Lower leg skin (tissue), 4 donors: ENCODE measurements at regions not wholly inside any gene's neighbourhood (a gene's known extent, or its start where the extent isn't known, plus 50 kb on each side); places are given as distances from the start of the nearest gene placed in this dataset.

Source experiments
- DNase-seq, 2 donors: peaks; one replicate each; pipeline ENCODE4 v3.0.0-alpha.2; 2019; ENCODE audit warnings: low spot score in 2 of 2
- H3K4me3 ChIP-seq: fragments of 200-600 bp; sonication (generic); 2 replicates; pipeline ENCODE4 v1.5.1; 2017; ENCODE audit warnings: mild to moderate bottlenecking, low read depth; ENCODE audit not compliant: poor library complexity, severe bottlenecking
- CTCF ChIP-seq, 3 donors: fragments of 450-650 bp; IDR thresholded peaks; one replicate each; pipeline ENCODE4 v1.5.1; 2016; ENCODE audit warnings: antibody characterized with exemption in 3 of 3, mild to moderate bottlenecking in 3 of 3, moderate library complexity in 2 of 3
- POLR2A ChIP-seq, 2 donors: fragments of 450-650 bp; IDR thresholded peaks; one replicate each; pipeline ENCODE4 v1.6.1; 2016 to 2017; ENCODE audit warnings: antibody characterized with exemption in 2 of 2, mild to moderate bottlenecking in 1 of 2, moderate library complexity in 1 of 2
- WGBS, 2 donors: methylation state at CpG; one replicate each; pipeline ENCODE4 v1.1.5; 2018; 5-methylcytosine and 5-hydroxymethylcytosine counted together
- intact Hi-C: fragments of 100-400 bp; cut with DNase I; formaldehyde crosslinking; loops from one replicate; pipeline ENCODE4 v1.15.0; 2023; ENCODE audit warnings: low total_unique reads

- DNase-seq = no peak
- WGBS, 2 donors = 77 to 81% methylated on average over 3 of the region's 3 CpGs
- intact Hi-C loops = no loop called here
- TF ChIP-seq POLR2A (IDR thresholded peaks at IDR 0.05) = no peak
- TF ChIP-seq CTCF (IDR thresholded peaks at IDR 0.05) = no peak
- no peak overlapping the region for H3K4me3 ChIP-seq
Measured at GRCh38 chr22:47837703-47838102, 1075.3 kb downstream of the TBC1D22A start.

GRCh38 chr22:47836957-47837356, 1074.5 kb downstream of the TBC1D22A start:
- DNase-seq = no peak
- TF ChIP-seq CTCF (IDR thresholded peaks at IDR 0.05) (no peak), POLR2A (IDR thresholded peaks at IDR 0.05) (no peak)
- intact Hi-C loops = no loop called here

GRCh38 chr22:47835726-47836125, 1073.3 kb downstream of the TBC1D22A start:
- no peak for DNase-seq
- WGBS, 2 donors = 37 to 38% methylated on average over 7 of the region's 7 CpGs
- H3K4me3 ChIP-seq = no peak overlapping the region
- intact Hi-C loops = no loop called here
- TF ChIP-seq CTCF (IDR thresholded peaks at IDR 0.05) (no peak), POLR2A (IDR thresholded peaks at IDR 0.05) (no peak)

More at GRCh38 chr22:47836957-47837356, 1074.5 kb downstream of the TBC1D22A start:
- H3K4me3 ChIP-seq = no peak overlapping the region
- WGBS, 2 donors = 66 to 90% methylated on average over 2 of the region's 2 CpGs

GRCh38 chr22:47826016-47826415, 1063.6 kb downstream of the TBC1D22A start:
- TF ChIP-seq CTCF (IDR thresholded peaks at IDR 0.05) (no peak), POLR2A (IDR thresholded peaks at IDR 0.05) (no peak)
- DNase-seq = peak in 1 of 2 donors; percentile 46
- intact Hi-C loops = no loop called here
- WGBS, 2 donors = 66 to 77% methylated on average over 6 of the region's 6 CpGs
- no peak overlapping the region for H3K4me3 ChIP-seq

- no peak for TF ChIP-seq POLR2A (IDR thresholded peaks at IDR 0.05)
- no peak for TF ChIP-seq CTCF (IDR thresholded peaks at IDR 0.05)
- intact Hi-C loops = no loop called here
- DNase-seq = peak in 1 of 2 donors; percentile 17
Measured at GRCh38 chr22:47822422-47822821, 1060.0 kb downstream of the TBC1D22A start.

GRCh38 chr22:47818496-47818895, 1056.0 kb downstream of the TBC1D22A start:
- H3K4me3 ChIP-seq = no peak overlapping the region
- DNase-seq = peak in 1 of 2 donors; percentile 37
- TF ChIP-seq CTCF (IDR thresholded peaks at IDR 0.05) (no peak), POLR2A (IDR thresholded peaks at IDR 0.05) (no peak)
- intact Hi-C loops = no loop called here
- WGBS, 2 donors = 76 to 88% methylated on average over 9 of the region's 9 CpGs

More at GRCh38 chr22:47822422-47822821, 1060.0 kb downstream of the TBC1D22A start:
- 83 to 91% methylated on average over 3 of the region's 3 CpGs for WGBS, 2 donors
- no peak overlapping the region for H3K4me3 ChIP-seq
